HG03196 (cell line): ENCODE measurements at regions not wholly inside any gene's neighbourhood (a gene's known extent, or its start where the extent isn't known, plus 50 kb on each side); places are given as distances from the start of the nearest gene placed in this dataset.

Experiments used
- ATAC-seq: cut with Tn5 transposase; IDR thresholded peaks from one replicate; pipeline ENCODE4 v1.9.1; 2021; ENCODE audit not compliant: unreplicated experiment

DNA sequence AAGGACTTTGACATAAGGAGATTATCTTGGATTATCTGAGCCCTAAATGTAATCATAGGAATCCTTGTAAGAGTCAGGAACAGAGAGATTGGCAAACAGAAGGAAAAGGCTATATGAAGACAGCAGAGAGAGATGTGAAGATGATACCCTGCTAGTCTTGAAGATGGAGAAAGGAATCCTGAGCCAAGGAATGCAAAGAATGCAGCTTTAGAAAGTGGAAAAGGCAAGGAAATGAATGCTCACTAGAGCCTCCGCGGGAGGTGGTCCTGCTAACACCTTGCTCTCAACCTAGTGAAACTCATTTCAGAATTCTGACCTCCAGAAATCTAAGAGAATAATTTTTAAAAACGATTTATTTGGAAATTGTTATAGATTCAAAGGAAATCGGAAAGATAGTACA lies 117.1 kb downstream of the TBXT start:
- no peak for ATAC-seq

GRCh38 chr6:166046982-166047381 lies 120.7 kb downstream of the TBXT start:
- ATAC-seq = no peak

- ATAC-seq = no peak
Measured at GRCh38 chr6:166046226-166046625, 121.4 kb downstream of the TBXT start.

DNA sequence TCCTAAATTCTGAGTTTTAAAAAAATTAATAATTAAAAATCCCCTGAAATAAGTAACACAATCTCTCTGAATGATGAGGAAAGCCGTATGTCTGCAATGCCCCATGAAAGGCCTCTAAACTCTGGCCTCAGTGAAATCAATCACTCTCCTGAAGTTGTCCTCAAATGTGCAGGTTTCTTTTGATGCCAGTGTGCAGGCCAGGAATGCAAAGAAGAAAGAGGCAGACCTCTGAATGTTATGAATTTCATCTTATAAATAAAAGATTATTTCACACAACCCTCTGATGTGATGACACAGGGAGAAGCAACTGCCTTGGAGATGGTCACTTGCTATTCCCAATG lies 121.8 kb downstream of the TBXT start:
- no peak for ATAC-seq

DNA sequence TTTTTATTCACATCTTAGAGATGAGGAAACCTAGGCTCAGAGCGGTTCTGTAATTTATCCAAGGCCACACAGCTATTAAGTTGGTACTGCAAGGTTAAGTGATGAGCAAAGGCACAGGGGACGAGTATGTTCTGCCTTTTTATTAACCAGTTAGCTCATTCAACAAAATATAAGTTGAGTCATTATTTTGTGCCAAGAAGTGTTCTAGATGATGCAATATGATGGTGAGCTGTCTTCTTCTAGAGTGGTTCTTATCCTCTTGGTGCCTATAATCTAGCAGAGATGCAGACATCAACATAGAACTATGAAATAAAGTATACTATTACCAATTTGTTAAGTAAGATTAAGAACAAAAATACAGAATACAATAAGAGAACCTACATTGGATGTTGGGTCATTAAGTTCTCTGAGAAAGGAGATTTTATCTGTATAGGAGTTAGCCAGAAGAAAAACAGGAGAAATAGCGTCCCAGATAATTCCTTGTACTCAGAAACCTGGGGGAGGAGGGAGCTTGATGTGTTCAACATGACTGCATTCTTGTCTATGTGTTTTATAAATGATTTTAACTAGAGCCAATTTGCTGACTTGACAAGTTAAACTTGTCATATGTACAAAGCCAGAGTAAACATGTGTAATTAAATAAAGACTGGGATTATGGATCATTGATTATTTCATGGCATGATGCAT lies 122.3 kb downstream of the TBXT start:
- ATAC-seq = no peak

DNA sequence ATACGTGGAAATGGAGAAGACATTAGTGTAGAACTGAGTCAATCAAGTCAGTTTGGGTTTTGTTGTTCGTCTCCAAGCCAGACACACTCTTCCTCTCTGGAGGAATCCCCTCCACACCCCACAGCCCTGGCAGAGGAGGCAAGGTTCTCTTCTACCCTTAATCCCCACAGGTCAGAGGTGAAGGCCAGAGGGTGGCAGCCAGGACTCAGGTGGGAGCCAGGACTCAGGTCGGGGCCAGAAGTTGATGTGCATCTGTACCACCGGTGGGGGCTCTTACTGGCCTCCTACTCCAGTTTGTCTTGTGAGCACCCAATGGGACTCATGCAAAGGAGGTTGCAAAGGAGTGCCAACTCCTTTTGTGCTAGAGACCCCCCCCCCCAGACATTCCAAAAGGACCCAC lies 126.4 kb downstream of the TBXT start:
- ATAC-seq = no peak

DNA sequence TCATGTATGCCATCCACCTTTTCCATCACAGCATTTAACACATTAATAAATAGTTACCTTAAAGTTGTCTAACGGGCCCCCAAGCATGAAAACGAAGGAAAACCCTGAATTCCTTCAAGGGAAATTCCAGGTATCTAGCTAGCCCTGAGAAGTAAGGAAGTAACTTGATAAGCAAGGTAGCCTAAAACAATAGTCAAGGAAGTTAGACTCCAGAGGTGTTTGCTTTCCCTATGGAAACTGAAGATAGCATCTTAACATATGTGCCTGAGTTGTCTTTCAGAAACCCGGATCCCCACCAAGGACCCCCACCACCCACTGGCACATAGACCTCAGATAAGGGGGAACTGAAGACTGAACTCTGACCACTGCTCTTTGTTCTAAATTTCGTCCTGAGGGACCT lies 127.4 kb downstream of the TBXT start:
- ATAC-seq = no peak

DNA sequence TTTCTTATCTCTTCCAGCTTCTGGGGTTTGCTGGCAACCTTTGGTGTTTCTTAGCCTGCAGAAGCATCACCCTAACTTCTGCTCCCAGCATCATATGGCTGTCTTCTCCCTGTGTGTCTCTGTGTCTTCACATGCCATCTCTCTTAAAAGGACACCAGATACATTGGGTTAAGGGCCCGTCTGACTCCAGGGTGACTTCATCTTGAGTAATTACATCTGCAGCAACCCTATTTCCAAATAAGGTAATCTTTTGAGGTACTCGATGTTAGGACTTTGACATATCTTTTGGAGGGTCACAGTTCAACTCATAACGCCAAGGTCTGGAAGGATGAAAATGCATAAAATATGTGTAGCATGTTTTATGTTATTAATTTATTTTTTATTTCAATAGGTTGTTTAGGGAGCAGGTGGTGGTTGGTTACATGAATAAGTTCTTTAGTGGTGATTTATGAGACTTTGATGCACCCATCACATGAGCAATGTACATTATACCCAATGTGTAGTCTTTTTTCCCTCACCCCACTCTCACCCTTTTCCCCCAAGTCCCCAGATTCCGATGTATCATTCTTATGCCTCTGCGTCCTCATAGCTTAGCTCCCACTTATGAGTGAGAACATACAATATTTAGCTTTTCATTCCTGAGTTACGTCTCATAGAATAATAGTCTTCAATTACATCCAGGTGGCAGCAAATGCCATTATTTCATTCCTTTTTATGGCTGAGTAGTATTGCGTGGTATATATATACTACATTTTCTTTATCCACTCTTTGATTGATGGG lies 131.1 kb downstream of the TBXT start:
- ATAC-seq = no peak

GRCh38 chr6:166032366-166033200 lies 135.1 kb downstream of the TBXT start:
- ATAC-seq = no peak

DNA sequence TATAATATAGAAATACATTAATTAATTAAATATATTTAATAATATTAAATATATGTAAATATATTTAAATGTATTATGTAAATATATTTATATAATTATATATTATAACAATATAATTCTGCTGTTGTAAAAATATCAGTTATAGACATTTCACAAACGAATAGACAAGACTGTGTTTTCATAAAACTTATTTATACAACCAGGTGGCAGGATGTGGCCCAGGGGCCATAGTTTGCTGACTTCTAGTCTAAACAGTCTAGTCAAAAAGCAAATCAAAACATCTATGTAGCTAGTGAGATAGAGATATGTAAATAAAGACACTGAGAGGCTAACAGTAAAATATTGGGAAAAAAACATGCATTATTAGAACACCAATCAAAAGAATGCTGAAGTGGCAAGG lies 136.4 kb downstream of the TBXT start:
- no peak for ATAC-seq

DNA sequence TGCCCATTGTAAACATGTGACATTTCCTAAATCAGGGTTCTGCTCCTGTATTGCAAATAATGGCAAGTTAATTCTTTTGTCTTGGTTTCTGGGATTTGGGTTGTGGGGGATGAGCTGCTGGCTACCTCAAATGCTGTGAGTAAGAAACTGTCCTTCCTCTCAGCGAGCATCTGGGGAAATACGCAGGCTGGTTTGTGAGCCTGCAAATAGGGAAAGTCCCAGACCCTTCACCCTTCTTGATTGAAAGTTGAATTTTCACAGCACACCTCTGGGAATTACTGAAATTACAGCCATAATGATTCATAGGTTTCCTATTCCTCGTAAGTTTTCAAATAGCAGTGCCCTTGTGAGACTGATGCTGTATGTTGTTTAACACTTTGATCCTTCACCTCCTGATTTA lies 138.1 kb downstream of the TBXT start:
- no peak for ATAC-seq

DNA sequence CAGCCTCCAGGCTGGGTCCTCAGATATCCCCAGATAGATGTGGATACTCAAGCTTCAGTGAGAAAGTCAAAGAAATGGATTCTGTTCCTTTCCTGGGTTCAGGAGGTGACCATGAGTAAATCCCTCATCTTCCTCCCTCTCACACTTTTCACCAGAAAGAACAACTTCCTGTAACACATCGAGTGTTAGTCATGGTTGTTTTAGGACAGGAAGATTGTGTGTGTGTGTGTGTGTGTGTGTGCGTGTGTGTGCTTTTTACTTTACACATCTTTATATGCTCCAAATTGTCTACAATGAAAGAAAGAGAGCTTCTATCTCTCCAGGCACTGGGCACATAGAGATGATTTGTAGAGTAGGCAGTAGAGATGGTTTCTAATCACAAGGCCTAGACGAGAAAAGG lies 139.9 kb downstream of the TBXT start:
- no peak for ATAC-seq

DNA sequence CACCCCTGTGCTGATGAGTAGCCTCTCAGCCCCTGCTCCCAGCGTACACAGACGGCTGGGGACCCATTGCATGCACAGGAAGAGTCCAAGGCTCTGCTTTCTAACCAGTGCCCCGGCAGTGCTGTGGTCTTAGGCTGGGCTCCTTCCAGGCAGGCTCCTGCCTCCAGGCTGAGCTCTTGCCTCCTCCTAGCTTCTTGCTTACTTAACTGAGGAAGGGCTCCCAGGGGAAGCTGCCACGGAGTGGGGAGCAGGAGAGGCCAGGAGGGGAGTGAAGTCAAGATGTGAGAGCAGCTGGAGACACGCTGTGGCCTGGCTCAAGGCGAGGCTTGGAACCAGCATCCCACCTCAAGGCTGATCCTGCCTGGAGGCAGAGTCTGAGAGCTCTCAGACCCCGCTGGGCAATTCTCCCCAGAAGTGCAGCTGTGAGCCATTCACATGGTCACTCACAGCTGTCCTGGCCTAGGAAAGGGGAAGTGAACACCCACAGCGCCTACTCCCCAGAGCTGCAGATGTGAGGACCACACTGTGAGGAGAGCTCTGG lies 141.0 kb downstream of the TBXT start:
- ATAC-seq = no peak

GRCh38 chr6:166025149-166025898 lies 142.3 kb downstream of the TBXT start:
- ATAC-seq = no peak

DNA sequence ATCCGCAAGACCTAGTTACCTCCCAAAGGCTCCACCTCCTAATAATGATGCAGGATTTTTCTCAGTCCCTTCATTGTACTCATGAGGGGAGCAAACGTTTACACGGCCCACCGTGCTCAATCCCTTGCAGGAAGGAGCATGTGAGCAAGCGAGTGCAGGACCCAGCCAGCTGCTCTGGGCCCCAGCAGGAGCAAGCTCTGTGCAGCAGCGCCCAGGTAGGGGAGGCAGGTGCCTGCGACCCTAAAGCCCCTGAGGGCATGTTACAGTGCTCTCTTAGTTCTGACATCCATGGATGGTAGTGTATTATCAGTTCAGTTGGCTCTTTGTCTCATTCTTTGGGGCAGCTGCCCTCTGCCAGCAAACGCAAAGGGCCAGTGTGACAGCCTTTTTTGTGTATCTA lies 143.4 kb downstream of the TBXT start:
- no peak for ATAC-seq

DNA sequence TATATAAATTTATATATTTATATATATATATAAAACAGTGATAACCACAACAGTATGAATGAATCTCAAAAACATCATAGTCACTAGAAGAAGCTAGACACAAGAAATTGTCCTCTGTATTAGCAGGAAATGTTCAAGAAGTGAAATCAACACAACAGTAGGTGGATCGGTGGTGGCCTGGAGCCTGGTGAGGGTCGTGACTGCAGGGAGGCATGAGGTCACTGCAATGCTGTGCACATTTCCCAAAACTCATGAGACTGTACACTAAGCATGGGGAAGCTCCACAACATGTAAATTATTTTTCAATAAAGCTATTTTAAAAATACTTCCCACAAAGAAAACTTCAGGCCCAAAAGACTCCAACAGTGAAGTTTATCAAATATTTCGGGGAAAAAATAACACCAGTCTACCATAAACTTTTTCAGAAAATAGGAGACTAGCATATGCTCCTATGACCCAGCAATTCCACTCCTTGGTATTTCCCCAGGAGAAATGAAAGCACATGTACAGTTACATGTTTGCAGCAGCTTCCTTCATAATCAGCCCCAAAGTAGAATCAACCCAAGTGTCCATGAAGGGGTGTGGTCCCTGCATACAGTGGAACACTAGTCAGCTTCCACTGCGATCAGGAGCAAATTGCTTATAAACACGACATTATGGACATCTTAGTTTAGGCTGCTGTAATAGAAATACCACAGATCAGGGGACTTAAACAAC lies 144.2 kb downstream of the TBXT start:
- no peak for ATAC-seq

DNA sequence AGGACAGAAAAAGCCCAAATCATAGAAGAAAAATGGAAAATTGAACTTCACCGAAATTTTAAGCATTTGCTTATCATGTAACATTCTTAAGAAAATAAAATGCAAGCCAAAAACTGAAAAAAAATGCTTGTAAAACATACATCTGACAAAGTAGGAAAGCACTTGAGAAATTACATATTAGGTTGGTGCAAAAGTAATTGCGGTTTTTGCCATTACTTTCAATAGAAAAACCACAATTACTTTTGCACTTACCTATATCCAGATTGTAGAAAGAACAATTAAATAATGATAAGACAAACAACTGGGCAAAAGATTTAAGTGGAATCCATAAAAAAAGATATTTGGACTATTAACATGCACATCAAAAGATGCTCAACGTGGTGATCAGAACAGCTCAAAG lies 146.2 kb downstream of the TBXT start:
- ATAC-seq = no peak

- ATAC-seq = no peak
Measured at GRCh38 chr6:166019214-166019613, 148.4 kb downstream of the TBXT start.

DNA sequence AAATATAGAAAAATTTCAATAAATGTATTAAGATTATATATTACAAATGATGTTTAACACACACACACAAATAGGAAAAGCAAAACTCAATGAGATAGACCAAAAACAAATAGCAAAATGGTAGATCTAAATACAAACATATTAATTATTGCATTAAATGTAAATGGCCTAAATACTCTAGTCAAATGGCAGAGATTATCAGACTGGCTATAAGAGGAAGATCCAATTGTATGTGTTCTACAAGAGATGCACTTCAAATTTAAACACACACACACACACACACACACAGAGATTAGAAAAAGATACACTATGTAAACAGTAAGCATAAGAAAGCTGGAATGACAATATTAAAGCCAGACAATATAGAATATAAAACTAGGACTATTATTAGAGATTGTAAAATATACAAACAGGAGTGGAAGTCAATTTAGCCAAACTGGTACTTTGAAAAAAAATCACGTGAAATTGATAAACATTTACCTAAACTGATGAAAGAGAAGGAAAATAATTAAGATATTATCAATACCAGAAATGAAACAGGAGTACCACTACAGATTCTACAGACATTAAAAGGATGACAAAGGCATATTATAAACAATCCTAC lies 150.5 kb downstream of the TBXT start:
- ATAC-seq = no peak

GRCh38 chr6:166014966-166015365 lies 152.7 kb downstream of the TBXT start:
- no peak for ATAC-seq
